GM12865 (cell line): ENCODE measurements at regions not wholly inside any gene's neighbourhood (a gene's known extent, or its start where the extent isn't known, plus 50 kb on each side); places are given as distances from the start of the nearest gene placed in this dataset.

Experiments used
- DNase-seq: peaks from one replicate; pipeline ENCODE4 v3.0.0; 2010; ENCODE audit warnings: low read depth
- H3K4me3 ChIP-seq: 2 replicates; pipeline ENCODE4 v1.5.1; 2011; ENCODE audit warnings: mild to moderate bottlenecking, low read depth, low read length, control low read depth
- CTCF ChIP-seq: IDR thresholded peaks from 2 replicates; pipeline ENCODE4 v1.5.1; 2011; ENCODE audit warnings: low read length, control low read depth, low read depth, inconsistent platforms; ENCODE audit not compliant: insufficient read depth; ENCODE audit errors: missing control alignments

- DNase-seq: no peak
- no peak overlapping the region for H3K4me3 ChIP-seq
- no peak for TF ChIP-seq CTCF
These were observed 217.4 kb upstream of the EYS start for GRCh38 chr6:65924411-65924810.

GRCh38 chr6:65922049-65922448 lies 215.0 kb upstream of the EYS start:
- no peak for TF ChIP-seq CTCF
- DNase-seq: peak; percentile 9
- no peak overlapping the region for H3K4me3 ChIP-seq

GRCh38 chr6:65908065-65908464 lies 201.0 kb upstream of the EYS start:
- TF ChIP-seq CTCF: no peak
- H3K4me3 ChIP-seq: no peak overlapping the region
- DNase-seq: no peak

GRCh38 chr6:65903992-65904391 lies 197.0 kb upstream of the EYS start:
- H3K4me3 ChIP-seq: no peak overlapping the region
- TF ChIP-seq CTCF: no peak
- DNase-seq: no peak

GRCh38 chr6:65900928-65901327 lies 193.9 kb upstream of the EYS start:
- H3K4me3 ChIP-seq: no peak overlapping the region
- TF ChIP-seq CTCF: no peak
- no peak for DNase-seq

- no peak for TF ChIP-seq CTCF
- DNase-seq: no peak
- H3K4me3 ChIP-seq: no peak overlapping the region
These were observed 189.1 kb upstream of the EYS start for GRCh38 chr6:65896140-65896539.

- DNase-seq: no peak
- no peak for TF ChIP-seq CTCF
- H3K4me3 ChIP-seq: no peak overlapping the region
These were observed 169.6 kb upstream of the EYS start for GRCh38 chr6:65876668-65877067.
